Stimulated activated CD8-positive, alpha-beta memory T cell treated with anti-CD3 and anti-CD28 coated beads, Interleukin-15, amount 100 ng/mL, for 24 hours (primary cell): ENCODE measurements at regions not wholly inside any gene's neighbourhood (a gene's known extent, or its start where the extent isn't known, plus 50 kb on each side); places are given as distances from the start of the nearest gene placed in this dataset.
"Not testable (repeated sequence)": the region's sequence is repeated elsewhere in the genome, so short reads cannot be mapped to it uniquely, and the experiment has no call there.

Experiments
- DNase-seq: peaks from one replicate; pipeline ENCODE4 v3.0.0-alpha.2; 2020; ENCODE audit warnings: low read depth

DNA sequence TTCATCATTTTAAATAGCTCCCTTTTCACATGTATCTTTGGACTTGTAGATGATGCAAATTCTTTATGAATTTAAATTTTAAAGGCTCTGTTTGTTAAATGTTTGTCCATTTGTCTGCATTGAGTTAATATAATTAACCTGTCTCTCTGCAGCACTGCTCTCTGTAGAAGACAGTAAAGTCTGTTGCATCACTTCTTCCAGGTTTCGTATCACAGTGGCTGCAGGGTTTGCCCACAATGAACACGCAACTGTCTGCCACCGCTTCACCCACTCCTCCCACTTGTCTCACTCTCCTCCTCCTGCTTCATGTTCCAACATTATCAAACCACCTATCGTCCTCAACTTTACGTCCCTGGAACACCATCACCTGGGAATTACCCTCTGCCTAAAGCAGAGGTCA, 231.3 kb upstream of the SLC30A5 start:
- no peak for DNase-seq

DNA sequence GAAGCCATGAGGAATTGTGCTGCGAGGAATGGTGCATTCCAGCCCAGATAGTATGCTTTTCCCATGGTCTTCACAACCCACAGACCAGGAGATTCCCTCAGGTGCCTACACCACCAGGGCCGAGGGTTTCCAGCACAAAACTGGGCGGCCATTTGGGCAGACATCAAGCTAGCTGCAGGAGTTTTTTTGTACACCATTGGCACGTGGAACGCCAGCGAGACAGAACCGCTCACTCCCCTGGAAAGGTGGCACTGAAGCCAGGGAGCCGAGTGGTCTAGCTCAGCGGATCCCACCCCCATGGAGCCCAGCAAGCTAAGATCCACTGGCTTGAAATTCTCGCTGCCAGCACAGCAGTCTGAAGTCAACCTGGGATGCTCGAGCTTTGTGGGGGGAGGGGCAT, 228.6 kb upstream of the SLC30A5 start:
- not testable (repeated sequence) for DNase-seq

DNA sequence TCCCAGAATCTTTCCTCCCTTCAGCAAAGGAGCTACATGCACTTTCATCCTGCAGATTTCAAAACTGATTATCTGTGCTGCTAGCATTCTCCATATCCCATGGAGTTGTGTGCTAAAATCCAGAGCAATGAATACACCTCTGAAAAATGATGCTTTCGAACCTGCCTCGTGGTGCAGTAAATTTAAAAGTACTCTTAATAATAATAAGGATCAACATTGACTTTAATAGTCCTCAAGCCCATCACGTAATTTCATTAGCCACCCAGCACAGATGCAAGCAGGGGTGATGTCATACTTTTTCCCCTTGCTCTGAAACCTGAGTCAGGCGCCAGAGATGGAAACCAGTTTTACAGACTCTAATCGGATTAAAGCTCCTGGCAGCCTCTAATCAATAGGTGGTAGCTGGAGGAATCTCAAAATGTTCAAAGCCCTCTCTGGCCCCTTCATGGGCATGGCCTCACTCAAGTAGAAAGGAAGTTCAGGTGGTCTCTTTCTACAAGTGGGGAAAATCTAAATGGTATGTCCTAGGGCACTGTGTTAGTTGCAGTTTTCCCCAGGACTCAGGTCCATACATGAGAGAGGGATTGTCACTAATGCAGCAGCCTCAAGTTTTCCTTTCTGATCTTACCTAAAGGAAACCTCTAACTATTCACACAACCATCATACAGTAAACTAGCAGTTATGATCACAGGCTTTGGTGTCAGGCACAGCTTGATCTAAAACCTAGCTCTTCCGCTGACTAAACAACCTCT, 221.6 kb upstream of the SLC30A5 start:
- DNase-seq, result no peak

DNA sequence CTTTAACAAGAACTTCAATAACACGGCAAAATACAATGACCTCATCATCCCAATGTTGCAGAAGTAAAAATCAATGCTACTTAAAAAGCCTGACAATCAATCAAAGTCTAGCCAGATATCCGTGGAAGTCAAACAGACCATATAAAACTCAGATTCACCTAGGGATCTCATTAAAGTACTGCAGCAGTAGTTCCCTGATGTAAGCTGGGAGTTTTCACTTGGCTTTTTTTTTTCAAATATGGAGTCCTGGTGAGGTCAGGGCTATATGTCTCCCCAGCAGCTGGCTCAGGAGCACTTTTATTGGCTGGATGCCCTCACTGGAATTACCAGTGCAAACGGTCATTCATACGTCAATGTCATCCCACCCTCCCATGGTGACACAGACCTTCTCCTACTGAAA, 220.6 kb upstream of the SLC30A5 start:
- DNase-seq, result no peak

DNA sequence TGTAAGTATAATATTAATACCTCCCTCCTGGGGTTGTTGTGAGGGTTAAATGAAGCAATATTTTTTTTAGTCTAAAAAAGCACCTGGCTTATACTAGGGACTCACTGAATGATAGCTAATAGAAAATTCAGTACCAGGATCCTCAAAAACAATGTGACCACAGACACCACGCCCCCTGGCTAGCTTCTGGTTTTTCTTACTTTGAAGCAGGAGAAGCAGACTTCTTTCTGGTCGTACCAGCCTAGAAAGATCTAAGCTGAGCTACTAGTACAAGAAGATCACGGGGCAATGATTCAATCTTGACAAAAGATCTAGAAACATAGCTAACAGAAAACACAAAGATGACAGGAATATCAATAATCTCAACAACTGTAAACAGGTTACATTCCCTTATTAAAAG, 218.5 kb upstream of the SLC30A5 start:
- DNase-seq, result no peak

DNA sequence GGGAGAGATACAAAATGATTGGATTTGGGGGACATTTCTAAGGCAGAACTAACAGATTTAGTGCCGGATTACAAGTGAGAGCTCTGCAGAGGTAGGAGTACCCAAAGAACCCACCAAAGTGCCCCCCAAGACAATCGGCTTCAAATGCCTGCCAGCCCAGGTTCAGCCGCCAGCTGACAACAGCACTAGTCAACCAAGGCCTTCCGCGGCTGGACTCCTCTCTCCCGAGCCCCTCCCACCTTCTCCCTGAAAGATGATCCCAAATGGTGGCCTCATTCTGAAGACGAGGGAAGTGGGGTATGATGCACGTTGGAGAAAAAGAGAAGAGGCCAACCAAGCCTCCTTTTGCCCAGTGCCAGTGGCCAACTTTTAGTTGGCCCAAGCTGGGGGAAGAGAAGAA, 210.4 kb upstream of the SLC30A5 start:
- no peak for DNase-seq

DNA sequence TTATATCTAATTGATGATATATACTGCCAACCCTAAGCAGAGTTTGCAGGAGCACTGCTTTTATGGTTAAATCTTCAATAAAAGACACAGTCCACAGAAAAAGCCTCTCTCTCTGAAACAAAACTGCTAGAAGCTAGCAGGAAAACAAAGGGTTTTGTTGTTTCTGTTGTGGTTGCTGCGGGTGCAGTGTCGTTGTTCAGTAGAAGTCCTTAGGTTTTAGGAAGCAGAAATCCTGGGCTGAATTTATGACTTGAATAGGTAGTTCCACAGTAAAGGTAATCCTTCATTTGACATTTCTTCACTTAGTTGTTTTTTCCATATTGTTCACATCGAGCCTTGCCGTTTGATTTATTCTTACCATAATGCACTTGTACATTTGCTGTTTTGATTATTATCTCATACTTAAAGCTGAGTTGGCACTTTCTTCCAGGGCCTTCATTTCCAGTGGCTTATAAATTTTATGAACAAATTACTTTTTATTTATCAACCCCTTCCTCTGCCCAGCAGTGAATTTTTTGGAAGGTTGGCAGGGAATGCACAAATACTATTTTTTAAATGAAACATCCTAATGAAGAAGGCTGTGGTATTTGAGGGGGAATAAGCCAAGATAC, 209.6 kb upstream of the SLC30A5 start:
- DNase-seq, result no peak

DNA sequence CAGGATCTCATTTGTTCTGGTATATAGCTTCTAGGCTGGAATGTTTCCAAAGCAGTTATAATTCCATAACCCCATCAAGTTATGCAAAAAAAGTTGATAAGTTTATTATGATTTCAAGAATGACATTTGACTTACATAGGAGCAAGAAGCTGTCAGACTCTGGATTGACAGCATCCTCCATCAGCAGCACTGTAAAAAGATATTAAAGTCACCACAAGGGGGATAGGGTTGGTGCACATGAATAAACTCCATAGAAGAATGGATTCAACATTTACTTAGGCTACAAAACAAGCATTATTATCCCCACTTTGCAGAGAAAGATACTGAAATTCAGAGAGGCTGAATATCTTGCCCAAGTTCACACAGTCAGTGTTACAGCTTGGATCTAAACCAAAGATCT, 208.9 kb upstream of the SLC30A5 start:
- no peak for DNase-seq

DNA sequence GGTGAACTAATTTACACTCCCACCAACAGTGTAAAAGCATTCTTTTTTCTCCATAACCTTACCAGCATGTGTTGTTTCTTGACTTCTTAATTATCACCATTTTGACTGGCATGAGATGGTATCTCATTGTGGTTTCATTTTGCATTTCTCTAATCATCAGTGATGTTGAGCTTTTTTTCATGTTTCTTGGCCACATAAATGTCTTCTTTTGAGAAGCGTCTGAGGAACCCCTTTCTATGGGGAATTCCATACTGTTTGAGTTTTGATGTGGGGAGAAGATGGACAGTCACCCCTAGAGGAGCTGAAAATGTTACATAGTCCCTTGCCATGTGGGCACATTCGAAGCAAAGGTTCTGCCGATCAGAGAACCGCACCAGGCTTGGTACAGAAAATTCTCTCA, 207.0 kb upstream of the SLC30A5 start:
- no peak for DNase-seq

DNA sequence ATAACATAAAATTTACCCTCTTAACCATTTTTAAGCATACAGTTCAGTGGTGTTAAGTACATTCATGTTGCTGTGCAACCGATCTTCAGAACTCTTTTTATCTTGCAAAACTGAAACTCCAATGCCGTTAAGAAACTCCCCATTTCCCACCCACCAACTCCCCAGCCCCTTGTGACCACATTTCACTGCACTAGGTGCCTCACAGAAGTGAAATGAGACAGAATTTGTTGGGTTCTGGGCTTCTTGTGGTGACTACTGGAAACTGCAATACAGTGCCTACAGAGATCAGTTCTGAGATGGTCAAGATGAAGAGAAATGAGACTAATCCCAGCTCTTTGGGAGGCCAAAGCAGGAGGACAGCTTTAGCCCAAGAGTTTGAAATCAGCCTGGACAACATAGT, 202.1 kb upstream of the SLC30A5 start:
- DNase-seq, result no peak

DNA sequence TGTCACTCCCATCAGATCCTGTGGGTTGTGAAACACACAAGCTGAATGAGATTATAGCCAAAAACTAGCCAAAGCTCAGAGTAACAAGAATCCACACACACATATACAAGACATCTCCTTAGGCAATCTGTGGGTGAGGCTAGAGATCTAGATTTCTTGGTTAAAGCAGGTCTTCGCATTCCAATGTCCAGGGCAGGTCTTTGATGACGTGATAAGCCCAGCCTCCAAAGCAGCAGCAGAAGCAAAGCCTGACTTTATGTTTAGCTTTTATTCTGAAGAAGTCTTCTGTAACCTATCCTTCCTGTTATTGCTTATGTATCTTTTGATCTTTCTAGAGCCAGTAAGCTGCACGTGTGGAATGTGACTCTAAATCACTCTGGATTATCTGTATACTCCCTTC, 199.1 kb upstream of the SLC30A5 start:
- DNase-seq, result no peak

DNA sequence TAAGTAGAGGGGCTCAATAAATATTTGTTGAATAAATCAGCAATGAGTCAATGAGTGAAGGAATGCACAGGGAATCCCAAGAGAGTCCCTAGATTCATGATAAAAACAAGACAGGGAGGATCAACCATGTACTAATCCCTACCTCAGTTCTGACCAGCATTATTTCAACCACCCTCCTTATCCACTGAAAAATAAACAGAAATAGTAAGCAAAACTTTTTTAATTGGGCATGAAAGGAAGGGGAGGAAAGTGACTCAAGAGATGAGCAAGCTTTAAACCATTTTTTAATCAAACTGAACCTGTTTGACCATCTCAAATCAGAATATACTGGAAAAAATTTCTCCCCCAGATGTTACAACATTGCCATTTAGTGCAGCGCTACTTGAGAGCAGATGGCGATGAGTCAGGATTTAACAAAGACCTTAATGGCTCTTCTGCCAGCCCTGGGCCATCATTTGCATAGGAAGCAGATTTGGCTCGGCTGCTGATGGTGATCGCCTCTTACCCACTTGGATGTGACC, 194.8 kb upstream of the SLC30A5 start:
- no peak for DNase-seq

DNA sequence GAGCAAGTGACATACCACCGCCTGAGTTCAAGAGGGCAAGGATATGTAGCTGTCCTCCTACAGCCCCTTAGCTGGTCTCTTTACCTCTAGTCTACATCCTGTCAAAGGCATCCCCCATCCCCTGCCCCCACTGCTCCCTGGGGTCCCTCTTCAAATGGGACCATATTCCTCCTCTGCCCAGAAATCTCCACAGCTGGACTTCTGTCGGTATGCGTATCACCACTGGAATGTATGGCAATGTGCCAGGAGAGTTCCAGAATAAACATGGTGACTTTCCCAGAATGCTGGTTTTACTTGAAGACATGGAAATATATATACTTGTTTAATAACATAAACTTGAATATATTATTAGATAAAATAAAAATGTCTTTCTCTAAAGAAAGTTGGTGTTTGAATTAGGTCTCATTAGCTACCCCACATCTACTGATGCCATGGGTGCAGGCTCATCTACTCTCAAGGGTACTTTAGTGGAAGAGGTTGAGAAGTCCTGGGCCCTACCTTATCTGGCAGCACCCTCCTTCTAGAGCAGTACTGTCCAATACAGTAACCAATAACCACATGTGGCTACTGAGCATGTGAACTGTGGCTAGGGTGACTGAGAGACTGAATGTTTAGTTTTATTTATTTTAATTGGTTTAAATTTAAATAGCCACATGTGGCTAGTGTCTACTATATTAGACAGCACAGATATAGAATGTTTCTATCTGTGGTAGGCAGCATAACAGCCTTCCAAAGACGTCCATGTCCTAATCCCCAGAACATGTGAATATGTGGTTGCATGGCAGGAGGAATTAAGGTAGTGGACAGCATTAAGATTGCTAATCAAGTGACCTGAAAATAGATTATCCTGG, 181.7 kb upstream of the SLC30A5 start:
- DNase-seq, result no peak

DNA sequence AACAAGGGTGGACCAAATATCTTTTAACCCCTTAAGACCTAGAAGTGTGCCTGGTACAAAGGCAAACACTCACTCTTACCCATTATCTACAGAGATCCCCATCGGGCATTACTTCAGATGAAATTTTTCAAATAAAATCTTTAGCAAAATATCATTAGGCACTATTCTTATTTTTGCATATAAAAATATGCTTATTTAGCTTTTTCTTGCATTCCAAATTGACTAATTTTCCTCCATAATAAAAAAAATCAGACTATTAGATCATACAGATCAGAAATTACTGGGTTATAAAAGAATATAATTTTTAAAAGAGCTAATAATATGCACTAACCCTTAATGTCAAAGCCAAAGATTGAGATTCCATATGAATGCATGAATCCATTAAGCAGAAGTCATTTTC, 178.7 kb upstream of the SLC30A5 start:
- no peak for DNase-seq

DNA sequence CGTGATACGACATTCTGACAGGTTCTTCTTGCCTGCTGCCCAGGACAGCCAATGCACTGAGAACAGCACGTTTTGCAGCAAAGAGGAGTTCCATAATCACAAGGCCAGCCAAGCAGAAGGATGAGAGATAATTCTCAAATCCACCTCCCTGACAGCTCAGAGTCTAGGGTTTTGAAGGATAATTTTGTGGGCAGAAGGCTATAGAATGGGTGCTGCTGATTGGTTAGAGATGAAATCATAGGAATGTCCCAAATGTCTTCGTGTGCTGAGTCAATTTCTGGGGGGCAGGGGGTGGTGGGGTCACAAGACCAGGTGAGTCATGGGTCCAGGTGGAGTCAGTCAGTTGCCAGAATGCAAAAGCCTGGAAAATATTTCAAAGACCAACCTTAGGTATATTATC, 175.5 kb upstream of the SLC30A5 start:
- DNase-seq, result no peak

DNA sequence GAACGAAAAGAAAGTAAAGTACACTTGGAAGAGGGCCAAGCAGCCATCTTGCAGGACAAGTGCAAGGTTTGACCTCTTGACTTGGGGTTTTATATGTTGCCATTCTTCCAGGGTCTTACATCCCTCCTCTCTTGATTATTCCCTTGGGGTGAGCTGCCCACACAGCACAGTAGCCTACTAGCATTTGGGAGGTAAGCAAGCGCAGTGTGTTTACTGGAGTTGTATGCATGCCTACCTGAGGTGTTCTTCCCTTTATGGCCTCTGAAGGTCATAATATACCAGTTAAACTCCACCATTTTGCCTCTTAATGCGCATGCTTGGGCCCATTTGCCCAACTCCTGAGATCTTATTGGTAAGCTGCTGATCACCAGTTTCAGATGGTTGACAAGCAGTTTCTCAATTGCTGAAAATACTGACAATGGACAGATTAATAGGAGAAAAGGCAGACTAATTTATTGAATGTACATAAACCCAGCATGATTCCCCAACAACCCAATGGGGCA, 173.8 kb upstream of the SLC30A5 start:
- no peak for DNase-seq

DNA sequence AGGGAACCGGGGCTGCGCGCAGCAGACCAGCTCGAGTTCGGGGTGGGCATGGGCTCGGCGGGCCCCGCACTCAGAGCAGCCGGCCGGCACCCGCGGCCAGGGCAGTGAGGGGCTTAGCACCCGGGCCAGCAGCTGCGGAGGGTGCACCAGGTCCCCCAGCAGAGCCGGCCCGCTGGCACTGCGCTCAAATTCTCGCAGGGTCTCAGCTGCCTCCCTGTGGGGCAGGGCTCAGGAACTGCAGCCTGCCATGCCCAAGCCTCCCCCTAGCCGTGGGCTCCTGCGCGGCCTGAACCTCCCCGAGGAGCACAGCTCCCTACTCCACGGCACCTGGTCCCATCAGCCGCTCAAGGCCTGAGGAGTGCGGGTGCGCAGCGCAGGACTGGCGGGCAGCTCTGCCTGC, 172.9 kb upstream of the SLC30A5 start:
- DNase-seq, result no peak

DNA sequence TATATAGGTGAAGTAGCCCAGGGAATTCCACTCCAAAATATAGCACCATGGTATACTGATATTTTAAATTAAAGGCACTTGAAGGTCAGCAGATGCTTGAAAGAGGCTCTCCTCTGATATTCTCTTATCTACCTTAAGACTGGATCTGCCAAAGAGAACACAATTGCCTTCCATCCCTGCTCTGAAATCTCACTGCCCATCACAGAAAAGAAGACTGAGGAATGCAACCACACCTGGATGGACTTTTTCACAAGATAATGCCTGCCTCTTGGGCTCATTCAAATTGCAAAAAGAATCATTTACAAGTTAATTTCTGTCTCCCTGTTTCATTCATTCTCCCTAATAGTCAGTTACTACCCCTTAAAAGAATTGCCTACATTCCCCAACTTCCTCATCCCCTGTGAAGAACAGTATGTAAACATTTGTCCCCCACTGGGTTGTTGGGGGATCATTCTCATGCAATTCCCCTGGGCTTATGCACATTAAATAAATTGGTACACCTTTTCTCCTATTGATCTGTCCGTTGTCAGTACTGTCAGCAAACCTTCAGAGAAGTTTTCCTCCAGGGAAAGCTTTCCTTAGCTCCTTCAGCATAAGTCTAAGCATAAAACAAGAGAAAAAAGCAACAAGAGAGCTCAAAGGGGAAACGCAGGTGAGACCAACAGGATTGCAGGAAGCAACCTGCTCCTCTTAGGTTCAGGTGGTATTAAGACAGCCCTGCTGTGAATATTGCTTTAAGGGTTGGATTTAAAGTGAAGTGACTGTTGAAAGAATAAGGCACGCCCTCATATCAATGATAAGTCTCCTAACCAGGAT, 171.4 kb upstream of the SLC30A5 start:
- no peak for DNase-seq

DNA sequence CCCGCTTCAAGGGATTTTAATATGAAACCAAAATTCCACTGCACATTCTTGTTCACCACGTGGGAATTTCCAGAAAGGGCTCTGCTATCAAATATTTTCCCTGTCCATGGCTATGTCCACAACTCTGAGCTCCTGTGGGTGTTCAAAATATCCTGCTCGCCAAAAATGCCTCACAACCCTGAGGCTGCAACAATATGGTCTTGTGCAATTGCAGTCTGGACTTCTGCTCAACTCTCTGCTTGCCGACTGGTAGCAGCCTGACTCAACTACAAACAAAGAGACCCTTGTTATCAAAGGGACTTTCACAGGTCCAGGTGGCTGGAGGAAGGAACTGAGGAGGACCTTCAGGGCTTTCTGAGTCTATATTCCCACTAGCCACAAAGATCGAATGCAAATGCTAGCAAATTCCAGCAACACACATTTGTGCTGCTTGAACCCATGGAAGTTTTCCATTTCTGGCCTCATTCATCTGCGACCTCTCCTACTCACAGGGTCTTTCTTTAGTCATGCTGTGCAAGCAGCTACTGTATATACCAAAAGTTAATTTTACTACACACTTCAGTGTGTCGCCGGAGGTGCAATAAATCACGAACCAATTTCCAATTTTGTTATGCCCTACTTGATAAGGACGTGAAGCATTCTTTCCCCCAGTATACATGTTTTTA, 169.2 kb upstream of the SLC30A5 start:
- no peak for DNase-seq

DNA sequence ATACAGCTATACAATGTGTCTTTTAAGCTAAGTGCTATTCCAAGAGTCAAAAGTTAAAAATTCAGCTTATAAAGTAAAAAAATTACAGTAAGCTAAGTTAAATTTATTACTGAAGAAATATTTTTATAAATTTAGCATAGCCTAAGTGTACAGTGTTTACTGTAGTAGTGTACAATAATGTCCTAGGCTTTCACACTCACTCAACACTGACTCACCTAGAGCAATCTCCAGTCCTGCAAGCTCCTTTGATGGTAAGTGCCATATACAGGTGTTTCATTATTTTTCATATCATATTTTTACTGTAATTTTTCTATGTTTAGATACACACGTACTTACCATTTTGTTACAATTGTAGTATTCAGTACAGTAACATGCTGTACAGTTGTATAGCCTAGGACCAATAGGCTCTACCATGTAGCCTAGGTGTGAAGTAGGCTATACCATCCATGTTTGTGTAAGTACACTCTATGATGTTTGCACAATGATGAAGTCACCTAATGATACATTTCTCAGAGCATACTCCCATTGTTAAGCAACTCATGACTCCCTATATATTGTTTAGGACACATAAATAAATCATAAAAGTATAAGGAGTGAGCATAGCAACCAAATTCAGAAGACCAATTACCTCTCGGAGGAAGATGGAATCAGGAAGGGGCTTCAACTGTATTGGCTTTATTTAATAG, 165.1 kb upstream of the SLC30A5 start:
- DNase-seq, result no peak

DNA sequence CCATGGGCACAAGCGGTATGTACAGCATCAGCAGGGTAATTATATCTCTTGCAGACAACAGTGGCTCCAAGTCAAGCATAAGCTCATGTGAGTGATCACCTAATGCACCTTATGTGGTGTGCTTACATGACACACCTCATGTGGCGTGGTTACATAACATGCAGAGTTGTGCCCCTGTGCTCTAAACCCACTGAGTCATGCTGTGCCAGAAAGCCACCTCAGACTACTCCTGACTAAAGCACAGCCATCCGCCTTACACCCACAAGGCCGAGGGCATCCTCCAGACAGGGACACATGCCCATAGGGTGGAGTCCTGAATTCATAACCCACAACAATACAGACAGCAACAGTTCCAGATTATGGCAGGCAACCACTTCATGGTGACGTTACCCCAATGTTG, 163.7 kb upstream of the SLC30A5 start:
- DNase-seq, result no peak
